Upper lobe of left lung (tissue), 6 donors: ENCODE measurements at regions not wholly inside any gene's neighbourhood (a gene's known extent, or its start where the extent isn't known, plus 50 kb on each side); places are given as distances from the start of the nearest gene placed in this dataset.

ENCODE experiments used
- ATAC-seq, 2 donors: fragments of 200-7000 bp; cut with Tn5 transposase; one replicate each; pipeline ENCODE4 v1.9.1; 2022; ENCODE audit warnings: mild to moderate bottlenecking in 2 of 2, moderate library complexity in 2 of 2; ENCODE audit not compliant: low FRiP score in 2 of 2
- DNase-seq, 2 donors: peaks; one replicate each; pipeline ENCODE4 v3.0.0-alpha.2; 2019 to 2020
- H3K27ac ChIP-seq, 4 donors: fragments of 200-600 bp; sonication (generic); one replicate each; pipeline ENCODE4 v1.5.1; 2016 to 2019
- H3K27me3 ChIP-seq, 4 donors: fragments of 200-600 bp; sonication (generic); one replicate each; pipeline ENCODE4 v1.5.1; 2017 to 2019
- H3K36me3 ChIP-seq, 4 donors: fragments of 200-600 bp; sonication (generic); one replicate each; pipeline ENCODE4 v1.5.1; 2016 to 2019
- H3K4me1 ChIP-seq, 4 donors: fragments of 200-600 bp; sonication (generic); one replicate each; pipeline ENCODE4 v1.5.1; 2018 to 2019
- H3K4me3 ChIP-seq, 4 donors: fragments of 200-600 bp; sonication (generic); one replicate each; pipeline ENCODE4 v1.5.1; 2017 to 2019; ENCODE audit warnings: mild to moderate bottlenecking in 2 of 4, moderate library complexity in 1 of 4
- H3K9me3 ChIP-seq, 4 donors: fragments of 200-600 bp; sonication (generic); one replicate each; pipeline ENCODE4 v1.5.1; 2018 to 2019
- EP300 ChIP-seq, 4 donors: sonication (generic); formaldehyde crosslinking; IDR thresholded peaks; one replicate each; pipeline ENCODE4 v1.5.1; 2017; ENCODE audit warnings: antibody characterized with exemption in 4 of 4, control low read depth in 2 of 4
- POLR2A ChIP-seq, 4 donors: fragments of 450-650 bp; IDR thresholded peaks; one replicate each; pipeline ENCODE4 v1.5.1; 2016 to 2017; ENCODE audit warnings: antibody characterized with exemption in 4 of 4, mild to moderate bottlenecking in 2 of 4
- POLR2AphosphoS5 ChIP-seq, 2 donors: sonication (generic); formaldehyde crosslinking; IDR thresholded peaks; one replicate each; pipeline ENCODE4 v1.5.1; 2017; ENCODE audit warnings: antibody characterized with exemption in 2 of 2
- WGBS, 2 donors: methylation state at CpG; one replicate each; pipeline ENCODE4 v1.1.5; 2017 to 2018; 5-methylcytosine and 5-hydroxymethylcytosine counted together
- TF ChIP-seq, protein P1 (sequence below), 6 experiments: fragments of 450-650 bp in 4 of 6; fragments of 200-600 bp in 2 of 6; sonication (generic) in 2 of 6; IDR thresholded peaks; one replicate each; pipeline ENCODE4 v1.5.1; 2016 to 2019; ENCODE audit warnings: antibody characterized with exemption in 6 of 6
- donor health status: DM: no; HTN: no; CAD: no; lungs with moderate emphysema.
- donor health status: DM: no; HTN: yes; CAD: no; lungs with severe emphysema.

DNA sequence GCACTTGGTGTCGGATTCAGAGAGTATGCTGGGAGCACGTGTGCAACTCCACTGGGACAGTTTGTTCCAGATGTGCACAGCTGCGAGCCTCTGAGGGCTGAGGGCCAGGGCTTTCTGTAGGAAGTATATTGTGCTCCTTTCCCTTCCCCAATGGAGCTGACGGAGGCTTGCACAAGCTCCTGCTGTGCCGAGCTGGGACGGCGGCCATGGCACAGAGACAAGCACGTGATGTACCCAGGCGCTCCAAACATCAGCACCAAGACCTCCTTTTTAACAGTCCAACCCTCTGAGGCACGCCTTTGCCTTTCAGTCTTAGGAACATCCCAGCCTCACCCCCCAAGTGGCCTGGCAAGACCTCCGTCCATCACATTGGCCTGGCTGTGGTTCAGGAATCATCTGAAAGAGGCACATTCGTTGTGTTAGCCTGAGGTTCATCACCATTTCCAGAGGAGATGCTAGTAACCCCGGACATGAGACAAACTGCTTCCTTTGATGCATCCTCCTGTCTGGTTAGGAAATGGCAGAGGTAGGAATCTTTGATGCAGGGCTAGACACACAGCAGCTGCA, 339.2 kb upstream of the KAZN start:
- no peaks in the 10 kb centered on the region for H3K36me3 ChIP-seq

DNA sequence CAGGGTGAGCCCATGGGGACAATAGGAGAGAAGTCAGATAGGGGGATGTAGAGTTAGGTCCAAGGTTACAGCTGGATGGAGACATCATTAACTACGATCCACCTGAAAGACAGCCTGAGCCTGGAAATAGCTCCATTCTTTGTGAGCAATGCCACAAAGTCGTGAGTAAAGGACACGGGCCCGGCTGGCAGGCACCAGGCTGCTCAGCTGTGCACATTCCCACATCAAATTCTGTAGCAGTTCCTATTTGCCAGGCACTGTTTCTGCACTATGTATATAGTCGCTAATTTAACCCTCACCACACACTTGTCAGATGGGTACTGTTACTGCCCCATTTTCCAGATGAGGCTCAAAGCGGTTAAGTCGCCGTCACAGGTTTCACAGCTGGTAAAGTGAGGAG, 338.0 kb upstream of the KAZN start:
- DNase-seq, result peak in 1 of 2 donors; percentile 22
- Histone ChIP-seq H3K27ac (no peak overlapping the region), H3K27me3 (no peaks in the 10 kb centered on the region), H3K4me3 (no peak overlapping the region), H3K9me3 (no peaks in the 10 kb centered on the region), H3K36me3 (no peaks in the 10 kb centered on the region), H3K4me1 (peaks cover 0 to 3% (median 0%) of the 10 kb centered on the region in 4 donors)
- TF ChIP-seq, protein P1, sequence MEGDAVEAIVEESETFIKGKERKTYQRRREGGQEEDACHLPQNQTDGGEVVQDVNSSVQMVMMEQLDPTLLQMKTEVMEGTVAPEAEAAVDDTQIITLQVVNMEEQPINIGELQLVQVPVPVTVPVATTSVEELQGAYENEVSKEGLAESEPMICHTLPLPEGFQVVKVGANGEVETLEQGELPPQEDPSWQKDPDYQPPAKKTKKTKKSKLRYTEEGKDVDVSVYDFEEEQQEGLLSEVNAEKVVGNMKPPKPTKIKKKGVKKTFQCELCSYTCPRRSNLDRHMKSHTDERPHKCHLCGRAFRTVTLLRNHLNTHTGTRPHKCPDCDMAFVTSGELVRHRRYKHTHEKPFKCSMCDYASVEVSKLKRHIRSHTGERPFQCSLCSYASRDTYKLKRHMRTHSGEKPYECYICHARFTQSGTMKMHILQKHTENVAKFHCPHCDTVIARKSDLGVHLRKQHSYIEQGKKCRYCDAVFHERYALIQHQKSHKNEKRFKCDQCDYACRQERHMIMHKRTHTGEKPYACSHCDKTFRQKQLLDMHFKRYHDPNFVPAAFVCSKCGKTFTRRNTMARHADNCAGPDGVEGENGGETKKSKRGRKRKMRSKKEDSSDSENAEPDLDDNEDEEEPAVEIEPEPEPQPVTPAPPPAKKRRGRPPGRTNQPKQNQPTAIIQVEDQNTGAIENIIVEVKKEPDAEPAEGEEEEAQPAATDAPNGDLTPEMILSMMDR (IDR thresholded peaks at IDR 0.05), result no peak
- ATAC-seq, result no peak
- 94% methylated on average over 8 of the region's 8 CpGs for WGBS, 2 donors

More for the DNA sequence above, 339.2 kb upstream of the KAZN start:
- DNase-seq, result peak; percentile 34 to 90
- no peaks in the 10 kb centered on the region for H3K9me3 ChIP-seq
- TF ChIP-seq, protein P1 (IDR thresholded peaks at IDR 0.05), result no peak
- peak in 2 of 4 donors; percentile 26 to 35 for TF ChIP-seq EP300 (IDR thresholded peaks at IDR 0.05)
- TF ChIP-seq POLR2A (IDR thresholded peaks at IDR 0.05), result no peak
- TF ChIP-seq POLR2AphosphoS5 (IDR thresholded peaks at IDR 0.05), result peak; percentile 11 to 63
- H3K4me3 ChIP-seq, result no peak overlapping the region
- H3K4me1 ChIP-seq, result peaks cover 0 to 3% (median 0%) of the 10 kb centered on the region in 4 donors
- H3K27ac ChIP-seq, result peak overlapping the region in 3 of 4 donors; percentile 4 to 18 (median 12)
- ATAC-seq, result peak; percentile 85 to 91
- WGBS, 2 donors, result 60 to 71% methylated on average over 6 to 13 of the region's 13 CpGs
- no peaks in the 10 kb centered on the region for H3K27me3 ChIP-seq

DNA sequence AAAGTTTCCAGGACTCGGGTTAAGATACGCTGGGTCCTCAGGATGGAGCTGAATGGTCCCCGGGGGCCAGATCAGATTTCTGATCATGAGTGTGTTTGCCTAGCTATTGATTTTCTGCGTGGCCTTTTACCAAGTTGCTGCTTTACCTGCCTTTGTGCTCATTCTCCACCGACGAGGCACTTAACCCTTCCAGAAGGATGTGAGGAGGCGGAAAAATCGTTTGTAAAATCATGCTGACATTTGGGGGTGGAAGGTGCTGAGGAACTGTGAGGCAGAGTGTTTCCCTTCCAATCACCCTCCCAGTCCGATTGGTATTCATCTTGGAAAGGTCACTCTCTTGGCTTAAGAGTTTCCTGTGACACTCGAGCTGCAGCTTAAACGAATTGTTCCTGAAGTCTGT, 337.1 kb upstream of the KAZN start:
- Histone ChIP-seq H3K9me3 (no peaks in the 10 kb centered on the region), H3K4me3 (no peak overlapping the region), H3K36me3 (no peaks in the 10 kb centered on the region), H3K4me1 (peaks cover 0 to 3% (median 0%) of the 10 kb centered on the region in 4 donors), H3K27ac (no peak overlapping the region), H3K27me3 (no peaks in the 10 kb centered on the region)
- TF ChIP-seq EP300 (IDR thresholded peaks at IDR 0.05) (no peak), POLR2A (IDR thresholded peaks at IDR 0.05) (no peak), POLR2AphosphoS5 (IDR thresholded peaks at IDR 0.05) (no peak)
- TF ChIP-seq, protein P1 (IDR thresholded peaks at IDR 0.05), result no peak
- ATAC-seq (no peak), DNase-seq (no peak)
- WGBS, 2 donors, result 49 to 61% methylated on average over 11 of the region's 11 CpGs

DNA sequence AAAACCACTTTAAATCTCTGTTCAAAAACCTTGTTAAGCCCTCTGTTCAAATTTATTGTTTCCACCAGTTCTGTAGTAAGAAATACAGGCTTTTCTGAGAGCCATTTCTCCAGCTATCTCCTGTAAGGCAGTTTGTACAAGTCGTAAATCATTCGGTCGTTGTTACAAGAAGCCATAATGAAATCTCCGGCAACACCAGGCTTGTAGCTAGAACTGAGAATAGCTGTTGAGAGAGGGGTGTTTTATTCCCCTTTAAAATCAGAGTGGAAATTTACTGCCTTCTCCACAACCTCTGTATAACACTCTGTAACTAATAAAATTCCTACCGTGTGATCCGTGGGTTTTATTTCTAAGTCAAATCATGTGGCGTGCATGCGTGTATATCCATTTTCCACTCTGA, 335.8 kb upstream of the KAZN start:
- no peak for DNase-seq
- no peak overlapping the region for H3K27ac ChIP-seq
- TF ChIP-seq POLR2A (IDR thresholded peaks at IDR 0.05) (no peak), POLR2AphosphoS5 (IDR thresholded peaks at IDR 0.05) (no peak), EP300 (IDR thresholded peaks at IDR 0.05) (no peak)
- TF ChIP-seq, protein P1 (IDR thresholded peaks at IDR 0.05), result no peak

DNA sequence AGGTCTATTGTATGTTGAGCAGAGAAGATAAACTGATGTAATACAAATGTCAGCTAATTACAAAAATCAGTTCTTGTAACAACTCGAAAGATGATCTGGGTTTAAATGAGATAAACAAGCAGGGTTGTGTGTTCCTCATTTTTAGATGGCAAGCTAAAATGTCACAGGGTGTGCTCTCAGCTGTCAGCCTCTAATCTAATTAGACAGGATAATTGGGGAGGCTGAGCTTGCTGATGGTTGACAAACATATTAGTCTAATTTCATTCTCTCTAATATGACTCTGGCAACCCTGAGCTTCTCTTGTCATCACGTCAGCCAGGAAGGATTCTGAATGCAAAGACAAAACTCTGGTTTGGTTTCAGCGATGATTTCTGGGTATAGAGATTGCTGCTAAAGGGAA, 335.3 kb upstream of the KAZN start:
- WGBS, 2 donors, result 78% methylated on average over 3 of the region's 3 CpGs
- Histone ChIP-seq H3K27ac (no peak overlapping the region), H3K36me3 (no peaks in the 10 kb centered on the region)

More for the DNA sequence above, 335.8 kb upstream of the KAZN start:
- H3K9me3 ChIP-seq, result no peaks in the 10 kb centered on the region
- H3K4me1 ChIP-seq, result peaks cover 0 to 3% (median 0%) of the 10 kb centered on the region in 4 donors
- no peaks in the 10 kb centered on the region for H3K36me3 ChIP-seq
- H3K27me3 ChIP-seq, result no peaks in the 10 kb centered on the region
- ATAC-seq, result no peak
- WGBS, 2 donors, result 69 to 74% methylated on average over 8 of the region's 8 CpGs
- H3K4me3 ChIP-seq, result no peak overlapping the region

More for the DNA sequence above, 335.3 kb upstream of the KAZN start:
- H3K27me3 ChIP-seq, result no peaks in the 10 kb centered on the region
- no peak overlapping the region for H3K4me3 ChIP-seq
- no peaks in the 10 kb centered on the region for H3K9me3 ChIP-seq
- H3K4me1 ChIP-seq, result peaks cover 0 to 3% (median 0%) of the 10 kb centered on the region in 4 donors
- DNase-seq (no peak), ATAC-seq (no peak)
- TF ChIP-seq, protein P1 (IDR thresholded peaks at IDR 0.05), result no peak
- TF ChIP-seq EP300 (IDR thresholded peaks at IDR 0.05), result no peak
- TF ChIP-seq POLR2A (IDR thresholded peaks at IDR 0.05), result no peak
- TF ChIP-seq POLR2AphosphoS5 (IDR thresholded peaks at IDR 0.05), result no peak
